PC-3 (cell line): ENCODE measurements at regions not wholly inside any gene's neighbourhood (a gene's known extent, or its start where the extent isn't known, plus 50 kb on each side); places are given as distances from the start of the nearest gene placed in this dataset.
"Not testable (repeated sequence)": the region's sequence is repeated elsewhere in the genome, so short reads cannot be mapped to it uniquely, and the experiment has no call there.

Experiments
- EZH2phosphoT487 ChIP-seq: fragments of 300-600 bp; sonication (generic); IDR thresholded peaks from 2 replicates; pipeline ENCODE4 v1.6.1; 2018; ENCODE audit warnings: mild to moderate bottlenecking, antibody characterized with exemption, low read length, borderline replicate concordance
- TF ChIP-seq, protein P1 (sequence below): fragments of 300-600 bp; sonication (generic); conservative IDR thresholded peaks from 2 replicates; pipeline ENCODE4 v1.5.1; 2017; ENCODE audit warnings: antibody characterized with exemption, low read depth, mild to moderate bottlenecking, low read length

- TF ChIP-seq, protein P1, sequence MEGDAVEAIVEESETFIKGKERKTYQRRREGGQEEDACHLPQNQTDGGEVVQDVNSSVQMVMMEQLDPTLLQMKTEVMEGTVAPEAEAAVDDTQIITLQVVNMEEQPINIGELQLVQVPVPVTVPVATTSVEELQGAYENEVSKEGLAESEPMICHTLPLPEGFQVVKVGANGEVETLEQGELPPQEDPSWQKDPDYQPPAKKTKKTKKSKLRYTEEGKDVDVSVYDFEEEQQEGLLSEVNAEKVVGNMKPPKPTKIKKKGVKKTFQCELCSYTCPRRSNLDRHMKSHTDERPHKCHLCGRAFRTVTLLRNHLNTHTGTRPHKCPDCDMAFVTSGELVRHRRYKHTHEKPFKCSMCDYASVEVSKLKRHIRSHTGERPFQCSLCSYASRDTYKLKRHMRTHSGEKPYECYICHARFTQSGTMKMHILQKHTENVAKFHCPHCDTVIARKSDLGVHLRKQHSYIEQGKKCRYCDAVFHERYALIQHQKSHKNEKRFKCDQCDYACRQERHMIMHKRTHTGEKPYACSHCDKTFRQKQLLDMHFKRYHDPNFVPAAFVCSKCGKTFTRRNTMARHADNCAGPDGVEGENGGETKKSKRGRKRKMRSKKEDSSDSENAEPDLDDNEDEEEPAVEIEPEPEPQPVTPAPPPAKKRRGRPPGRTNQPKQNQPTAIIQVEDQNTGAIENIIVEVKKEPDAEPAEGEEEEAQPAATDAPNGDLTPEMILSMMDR: not testable (repeated sequence)
- not testable (repeated sequence) for TF ChIP-seq EZH2phosphoT487
Observed at GRCh38 chr12:73002504-73002903, 730.3 kb downstream of the TRHDE start.
